GM21529 (cell line): ENCODE measurements at regions not wholly inside any gene's neighbourhood (a gene's known extent, or its start where the extent isn't known, plus 50 kb on each side); places are given as distances from the start of the nearest gene placed in this dataset.
"Not testable (repeated sequence)": the region's sequence is repeated elsewhere in the genome, so short reads cannot be mapped to it uniquely, and the experiment has no call there.

Source experiments
- ATAC-seq: cut with Tn5 transposase; IDR thresholded peaks from one replicate; pipeline ENCODE4 v1.9.1; 2021; ENCODE audit not compliant: unreplicated experiment

- no peak for ATAC-seq
Measured at GRCh38 chr1:199931666-199932377, 95.7 kb upstream of the NR5A2 start.

GRCh38 chr1:199932462-199932861 is 95.0 kb upstream of the NR5A2 start:
- ATAC-seq: no peak

- ATAC-seq: no peak
Measured at GRCh38 chr1:199936441-199936840, 91.1 kb upstream of the NR5A2 start.

- no peak for ATAC-seq
Measured at GRCh38 chr1:199937161-199937560, 90.3 kb upstream of the NR5A2 start.

- no peak for ATAC-seq
Measured at GRCh38 chr1:199937661-199938060, 89.8 kb upstream of the NR5A2 start.

- ATAC-seq: no peak
Measured at GRCh38 chr1:199944986-199945385, 82.5 kb upstream of the NR5A2 start.

- ATAC-seq: no peak
Measured at GRCh38 chr1:199945591-199945990, 81.9 kb upstream of the NR5A2 start.

- no peak for ATAC-seq
Measured at GRCh38 chr1:199946305-199947155, 81.0 kb upstream of the NR5A2 start.

GRCh38 chr1:199948587-199949280 is 78.8 kb upstream of the NR5A2 start:
- no peak for ATAC-seq

- ATAC-seq: not testable (repeated sequence)
Measured at GRCh38 chr1:199951005-199951404, 76.5 kb upstream of the NR5A2 start.

- ATAC-seq: no peak
Measured at GRCh38 chr1:199953651-199954050, 73.9 kb upstream of the NR5A2 start.

GRCh38 chr1:199954699-199955098 is 72.8 kb upstream of the NR5A2 start:
- no peak for ATAC-seq

GRCh38 chr1:199955235-199955634 is 72.3 kb upstream of the NR5A2 start:
- ATAC-seq: no peak

- ATAC-seq: no peak
Measured at GRCh38 chr1:199956005-199956404, 71.5 kb upstream of the NR5A2 start.

GRCh38 chr1:199959033-199959774 is 68.3 kb upstream of the NR5A2 start:
- ATAC-seq: no peak

- no peak for ATAC-seq
Measured at GRCh38 chr1:199959775-199960110, 67.8 kb upstream of the NR5A2 start.

- ATAC-seq: no peak
Measured at GRCh38 chr1:199970125-199970524, 57.4 kb upstream of the NR5A2 start.

GRCh38 chr1:199976496-199977144 is 50.9 kb upstream of the NR5A2 start:
- no peak for ATAC-seq
